ENCODE measurements at regions not wholly inside any gene's neighbourhood (a gene's known extent, or its start where the extent isn't known, plus 50 kb on each side); places are given as distances from the start of the nearest gene placed in this dataset.
A peak's percentile ranks its signal among the peaks of the same experiment; 100 is the strongest.
"Not testable (repeated sequence)": the region's sequence is repeated elsewhere in the genome, so short reads cannot be mapped to it uniquely, and the experiment has no call there.

- peak; percentile 70 for FAIRE-seq
- DNase-seq (ENCODE audit: low spot score), result no peak
Measured at GRCh38 chr5:8839361-8840055, 706.4 kb downstream of the SEMA5A start.

GRCh38 chr5:8840237-8840636, 705.6 kb downstream of the SEMA5A start:
- DNase-seq (ENCODE audit: low spot score) (no peak), FAIRE-seq (no peak)

GRCh38 chr5:8840746-8841145, 705.1 kb downstream of the SEMA5A start:
- FAIRE-seq; DNase-seq (ENCODE audit: low spot score): not testable (repeated sequence)

- FAIRE-seq (no peak), DNase-seq (ENCODE audit: low spot score) (no peak)
Measured at GRCh38 chr5:8842971-8843551, 702.8 kb downstream of the SEMA5A start.

GRCh38 chr5:8843771-8844170, 702.1 kb downstream of the SEMA5A start:
- FAIRE-seq, result peak; percentile 5
- DNase-seq (ENCODE audit: low spot score), result no peak

- DNase-seq (ENCODE audit: low spot score), result no peak
- no peak for FAIRE-seq
Measured at GRCh38 chr5:8844206-8844605, 701.7 kb downstream of the SEMA5A start.

GRCh38 chr5:8844847-8845246, 701.0 kb downstream of the SEMA5A start:
- FAIRE-seq (no peak), DNase-seq (ENCODE audit: low spot score) (no peak)

GRCh38 chr5:8845296-8845695, 700.6 kb downstream of the SEMA5A start:
- DNase-seq (ENCODE audit: low spot score) (no peak), FAIRE-seq (no peak)

GRCh38 chr5:8848366-8848765, 697.5 kb downstream of the SEMA5A start:
- DNase-seq (ENCODE audit: low spot score) (no peak), FAIRE-seq (no peak)

- FAIRE-seq (peak; percentile 88), DNase-seq (ENCODE audit: low spot score) (peak; percentile 58)
Measured at GRCh38 chr5:8848997-8849594, 696.8 kb downstream of the SEMA5A start.

GRCh38 chr5:8851101-8851500, 694.8 kb downstream of the SEMA5A start:
- DNase-seq (ENCODE audit: low spot score), result no peak

GRCh38 chr5:8857051-8857450, 688.8 kb downstream of the SEMA5A start:
- FAIRE-seq (no peak), DNase-seq (ENCODE audit: low spot score) (no peak)

More at GRCh38 chr5:8851101-8851500, 694.8 kb downstream of the SEMA5A start:
- no peak for FAIRE-seq

GRCh38 chr5:8861764-8862163, 684.1 kb downstream of the SEMA5A start:
- no peak for DNase-seq (ENCODE audit: low spot score)
- FAIRE-seq, result no peak

GRCh38 chr5:8864053-8864452, 681.8 kb downstream of the SEMA5A start:
- DNase-seq (ENCODE audit: low spot score), result peak; percentile 18
- FAIRE-seq, result no peak

- FAIRE-seq (peak; percentile 37), DNase-seq (ENCODE audit: low spot score) (no peak)
Measured at GRCh38 chr5:8865266-8865665, 680.6 kb downstream of the SEMA5A start.

- DNase-seq (ENCODE audit: low spot score), result no peak
- no peak for FAIRE-seq
Measured at GRCh38 chr5:8865686-8866374, 680.0 kb downstream of the SEMA5A start.

GRCh38 chr5:8868283-8868682, 677.6 kb downstream of the SEMA5A start:
- FAIRE-seq, result no peak
- DNase-seq (ENCODE audit: low spot score), result no peak

GRCh38 chr5:8869932-8870331, 675.9 kb downstream of the SEMA5A start:
- no peak for FAIRE-seq
- no peak for DNase-seq (ENCODE audit: low spot score)

GRCh38 chr5:8870349-8870958, 675.4 kb downstream of the SEMA5A start:
- DNase-seq (ENCODE audit: low spot score), result no peak

GRCh38 chr5:8870959-8871355, 674.9 kb downstream of the SEMA5A start:
- no peak for FAIRE-seq

More at GRCh38 chr5:8870349-8870958, 675.4 kb downstream of the SEMA5A start:
- no peak for FAIRE-seq

GRCh38 chr5:8871446-8871845, 674.4 kb downstream of the SEMA5A start:
- DNase-seq (ENCODE audit: low spot score), result no peak
- no peak for FAIRE-seq

More at GRCh38 chr5:8870959-8871355, 674.9 kb downstream of the SEMA5A start:
- no peak for DNase-seq (ENCODE audit: low spot score)

- FAIRE-seq (no peak), DNase-seq (ENCODE audit: low spot score) (no peak)
Measured at GRCh38 chr5:8875722-8876121, 670.2 kb downstream of the SEMA5A start.

Measured in urothelium cell line (cell line).